ENCODE measurements at regions not wholly inside any gene's neighbourhood (a gene's known extent, or its start where the extent isn't known, plus 50 kb on each side); places are given as distances from the start of the nearest gene placed in this dataset.
A peak's percentile ranks its signal among the peaks of the same experiment; 100 is the strongest.

DNA sequence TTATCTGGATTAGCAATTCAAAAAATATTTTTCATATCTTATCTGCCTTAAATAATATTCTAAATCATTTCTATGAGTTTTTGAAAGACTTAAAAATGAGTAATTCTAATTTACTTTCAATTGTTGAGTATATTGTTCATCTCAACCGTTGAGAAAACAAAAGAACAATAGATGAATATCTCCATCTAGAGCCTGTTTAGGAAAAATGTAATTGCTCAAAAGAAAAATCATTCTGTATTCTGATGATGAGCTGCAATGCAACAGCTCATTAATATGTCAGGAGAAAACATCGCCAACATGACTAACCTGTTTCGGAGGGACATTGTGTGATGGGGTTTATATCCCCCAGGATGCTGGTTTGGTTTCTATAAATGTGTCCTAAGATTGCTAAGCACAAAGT lies 417.6 kb downstream of the SUCLG1 start:
- in situ Hi-C loops (cut with MboI; ENCODE audit: low pct_unique_long_range_greater_than_20kb in 2 of 9, low sequenced_read_pairs in 9 of 9, unreplicated experiment in 9 of 9), result no loop called here
- ATAC-seq (replicated peaks in 6 of 8), result no peak

GRCh38 chr2:84040281-84040680 lies 418.8 kb downstream of the SUCLG1 start:
- Histone ChIP-seq H3K4me1 (replicated peaks in 1 of 2) (no peaks in the 10 kb centered on the region), H3K27ac (no peak overlapping the region), H3K4me3 (no peak overlapping the region)
- no peak for ATAC-seq (replicated peaks in 6 of 8)
- in situ Hi-C loops (cut with MboI; ENCODE audit: low pct_unique_long_range_greater_than_20kb in 2 of 9, low sequenced_read_pairs in 9 of 9, unreplicated experiment in 9 of 9), result no loop called here
- WGBS, 10 experiments, result 65 to 100% (median 97%) methylated on average over 1 to 9 of the region's 13 CpGs; no CpG with 5 or more reads in 5 of the 10 experiments

More for the DNA sequence above, 417.6 kb downstream of the SUCLG1 start:
- H3K27ac ChIP-seq, result no peak overlapping the region
- WGBS, 10 experiments, result 0 to 100% (median 73%) methylated on average over 2 to 3 of the region's 3 CpGs
- no peak overlapping the region for H3K4me3 ChIP-seq
- no peaks in the 10 kb centered on the region for H3K4me1 ChIP-seq (replicated peaks in 1 of 2)

DNA sequence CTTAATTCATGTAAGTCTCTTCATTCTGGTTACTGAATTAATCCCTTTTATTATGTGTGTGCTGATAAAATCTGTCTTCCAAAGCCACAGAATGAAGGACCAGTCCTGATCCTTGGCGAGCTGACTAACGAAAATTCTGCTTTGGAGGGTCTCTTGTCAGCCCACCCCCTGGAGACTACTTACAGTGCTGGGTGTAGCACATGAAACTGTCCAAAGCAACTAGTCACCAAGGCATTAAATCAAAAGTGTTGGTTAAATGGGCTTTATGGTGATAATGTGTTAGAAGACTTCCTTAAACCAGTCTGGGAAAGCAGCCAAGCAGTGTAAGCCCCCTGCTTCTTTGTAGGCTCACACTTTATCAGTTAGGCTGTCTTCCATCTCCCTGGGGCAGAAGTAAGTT lies 420.2 kb downstream of the SUCLG1 start:
- 50 to 100% (median 90%) methylated on average over 2 of the region's 2 CpGs; no CpG with 5 or more reads in 3 of the 10 experiments for WGBS, 10 experiments
- Histone ChIP-seq H3K4me3 (no peak overlapping the region), H3K4me1 (replicated peaks in 1 of 2) (peaks cover 0 to 3% of the 10 kb centered on the region in 2 donors), H3K27ac (no peak overlapping the region)
- in situ Hi-C loops (cut with MboI; ENCODE audit: low pct_unique_long_range_greater_than_20kb in 2 of 9, low sequenced_read_pairs in 9 of 9, unreplicated experiment in 9 of 9), result no loop called here
- ATAC-seq (replicated peaks in 6 of 8), result peak in 1 of 8 experiments; percentile 13

DNA sequence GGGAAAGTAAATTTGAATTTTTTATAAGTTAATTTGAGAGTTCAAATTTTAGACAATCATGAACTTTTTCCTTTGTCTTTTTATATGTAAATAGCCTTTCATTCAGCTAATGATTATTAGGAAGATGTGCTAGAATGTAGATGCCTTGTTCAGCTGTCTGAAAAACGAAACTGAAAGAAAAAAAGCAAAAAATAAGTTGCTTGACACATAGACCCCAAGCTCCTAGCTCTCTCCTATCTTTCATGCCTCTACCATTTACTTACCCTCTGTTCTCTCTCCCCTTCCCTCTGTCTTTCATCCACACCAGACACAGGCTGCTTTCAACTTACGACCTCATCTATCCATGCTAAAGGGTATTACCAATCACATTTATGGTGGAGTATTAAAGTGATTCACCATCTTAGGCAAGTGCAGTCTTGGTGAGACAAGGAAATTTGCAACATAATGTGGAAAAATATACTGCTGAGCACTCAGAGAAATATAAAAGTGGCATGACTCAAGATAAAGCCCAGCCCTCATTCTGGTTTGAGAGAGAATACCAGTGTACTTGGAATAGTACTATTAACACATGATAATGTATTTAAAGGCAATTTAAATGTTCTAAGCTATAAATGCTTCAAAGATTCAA lies 425.6 kb downstream of the SUCLG1 start:
- no peak overlapping the region for H3K27ac ChIP-seq
- ATAC-seq (replicated peaks in 6 of 8), result peak in 6 of 8 experiments; percentile 18 to 68 (median 25)
- WGBS, 10 experiments, result 0 to 79% (median 48%) methylated on average over 1 to 2 of the region's 2 CpGs; no CpG with 5 or more reads in 2 of the 10 experiments
- in situ Hi-C loops (cut with MboI; ENCODE audit: low pct_unique_long_range_greater_than_20kb in 2 of 9, low sequenced_read_pairs in 9 of 9, unreplicated experiment in 9 of 9), result no loop called here
- H3K4me1 ChIP-seq (replicated peaks in 1 of 2), result peaks cover 0 to 14% of the 10 kb centered on the region in 2 donors
- H3K4me3 ChIP-seq, result no peak overlapping the region

DNA sequence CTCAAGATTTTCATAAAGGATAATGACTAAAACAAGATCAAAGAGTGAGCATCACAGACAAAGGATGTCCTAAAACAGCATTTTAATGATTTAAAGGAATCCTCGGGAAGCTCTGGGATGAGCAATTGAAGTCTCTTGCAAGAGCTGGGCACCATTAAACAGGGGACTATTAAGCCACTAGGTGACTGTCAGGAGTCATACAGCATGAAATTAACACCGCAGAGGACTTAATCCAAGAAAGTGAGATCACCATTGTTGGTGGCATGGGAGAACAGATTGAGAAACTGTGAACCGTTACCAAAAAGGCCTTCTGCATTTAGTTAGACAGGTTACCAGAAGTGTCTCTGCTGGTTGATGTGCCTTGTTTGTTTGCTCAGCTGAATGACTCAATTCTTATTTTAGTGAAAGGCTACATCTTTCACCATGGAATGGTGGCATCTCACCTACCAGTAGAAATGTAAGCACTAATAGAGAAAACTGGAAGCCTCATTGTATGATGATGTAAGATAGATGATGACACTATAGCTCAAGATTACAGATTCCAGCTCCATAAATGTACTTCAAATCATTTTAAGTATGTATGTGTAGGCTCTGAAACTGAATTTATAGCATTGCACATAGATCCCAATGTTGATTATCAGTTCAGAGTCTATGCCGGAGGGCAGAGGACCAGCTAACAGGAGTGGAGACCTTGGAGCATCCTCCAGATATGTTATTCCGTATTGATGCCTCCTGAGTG lies 427.6 kb downstream of the SUCLG1 start:
- in situ Hi-C loops (cut with MboI; ENCODE audit: low pct_unique_long_range_greater_than_20kb in 2 of 9, low sequenced_read_pairs in 9 of 9, unreplicated experiment in 9 of 9), result no loop called here
- H3K4me1 ChIP-seq (replicated peaks in 1 of 2), result peaks cover 0 to 14% of the 10 kb centered on the region in 2 donors
- ATAC-seq (replicated peaks in 6 of 8), result peak in 3 of 8 experiments; percentile 65 to 72 (median 68)
- no peak overlapping the region for H3K4me3 ChIP-seq
- WGBS, 10 experiments, result 6 to 98% (median 79%) methylated on average over 1 to 5 of the region's 5 CpGs; no CpG with 5 or more reads in 2 of the 10 experiments
- H3K27ac ChIP-seq, result no peak overlapping the region

DNA sequence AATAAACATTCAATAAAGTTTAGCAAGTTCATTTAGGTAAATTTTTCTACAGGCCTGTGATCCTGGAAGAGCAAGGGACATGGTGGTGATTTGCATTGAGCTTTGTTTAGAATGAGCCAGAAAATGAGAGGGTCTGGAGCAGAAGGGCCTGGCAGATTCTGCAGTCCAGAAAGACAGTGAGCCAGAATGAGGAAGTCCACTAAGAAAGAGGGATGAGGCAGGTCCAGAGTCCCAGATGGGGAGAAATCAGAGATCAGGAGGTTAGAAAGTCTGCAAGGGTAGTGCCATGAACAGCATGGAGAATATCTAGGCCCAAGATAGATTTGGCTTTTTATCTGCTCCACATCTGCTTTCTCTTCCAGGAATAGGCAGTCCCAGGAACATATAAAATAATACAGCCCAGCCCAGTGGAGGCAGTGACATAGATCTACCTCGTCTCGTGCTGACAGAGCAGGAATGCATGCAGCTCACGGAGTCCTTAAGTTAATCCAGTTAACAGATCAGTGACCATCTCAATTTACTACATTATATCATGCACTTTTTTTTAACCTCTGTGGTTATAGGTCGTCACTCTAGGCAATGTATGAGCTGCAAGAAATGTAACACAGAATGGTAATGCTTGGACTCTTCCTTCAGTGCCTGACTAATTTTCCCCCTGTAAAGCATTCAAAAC lies 429.0 kb downstream of the SUCLG1 start:
- in situ Hi-C loops (cut with MboI; ENCODE audit: low pct_unique_long_range_greater_than_20kb in 2 of 9, low sequenced_read_pairs in 9 of 9, unreplicated experiment in 9 of 9), result loop anchor here in 1 of 9 experiments (10.0 kb wide), 1 partner anchor 285 kb away; no protein-coding TSS in a partner anchor
- Histone ChIP-seq H3K4me1 (replicated peaks in 1 of 2) (peaks cover 0 to 14% of the 10 kb centered on the region in 2 donors), H3K27ac (no peak overlapping the region), H3K4me3 (no peak overlapping the region)
- 0 to 89% (median 56%) methylated on average over 1 to 4 of the region's 4 CpGs; no CpG with 5 or more reads in 2 of the 10 experiments for WGBS, 10 experiments
- ATAC-seq (replicated peaks in 6 of 8), result peak in 6 of 8 experiments; percentile 42 to 93 (median 57)

GRCh38 chr2:84026818-84027217 lies 432.3 kb downstream of the SUCLG1 start:
- in situ Hi-C loops (cut with MboI; ENCODE audit: low pct_unique_long_range_greater_than_20kb in 2 of 9, low sequenced_read_pairs in 9 of 9, unreplicated experiment in 9 of 9), result loop anchor here in 1 of 9 experiments (10.0 kb wide), 1 partner anchor 288 kb away; no protein-coding TSS in a partner anchor
- 20 to 96% (median 80%) methylated on average over 1 to 3 of the region's 3 CpGs; no CpG with 5 or more reads in 1 of the 10 experiments for WGBS, 10 experiments
- Histone ChIP-seq H3K4me1 (replicated peaks in 1 of 2) (peaks cover 0 to 6% of the 10 kb centered on the region in 2 donors), H3K27ac (no peak overlapping the region), H3K4me3 (no peak overlapping the region)
- peak in 5 of 8 experiments; percentile 21 to 70 (median 55) for ATAC-seq (replicated peaks in 6 of 8)

DNA sequence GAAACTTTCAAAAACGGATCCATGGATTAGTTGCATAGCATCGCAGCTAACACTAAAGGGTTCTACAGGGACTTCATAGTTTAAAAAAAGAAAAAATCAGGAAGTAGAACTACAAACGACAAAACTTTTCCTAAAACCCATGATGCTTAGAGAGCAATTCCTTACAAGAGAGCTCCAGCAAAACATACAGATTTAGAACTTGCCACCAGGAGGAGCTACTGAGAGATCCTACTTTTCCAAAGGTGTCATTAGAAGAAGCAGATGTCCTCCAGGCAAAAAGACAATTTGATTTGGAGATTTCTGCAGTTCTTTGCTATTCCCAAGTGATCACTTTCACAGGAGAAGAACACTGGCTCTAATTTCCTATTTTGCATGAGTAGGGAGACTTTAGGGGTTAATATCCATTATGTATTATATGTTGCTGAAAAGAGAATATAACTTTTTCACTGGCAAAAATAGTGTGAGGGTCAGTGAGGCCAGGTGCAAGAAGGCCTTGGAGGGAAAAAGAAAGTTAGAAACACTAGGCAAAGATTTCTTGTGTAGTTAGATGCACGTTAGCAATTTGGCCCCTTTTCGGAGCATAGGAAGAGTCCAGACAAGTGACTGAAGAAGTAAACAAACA lies 436.2 kb downstream of the SUCLG1 start:
- peak in 3 of 8 experiments; percentile 42 to 69 (median 54) for ATAC-seq (replicated peaks in 6 of 8)
- no peak overlapping the region for H3K27ac ChIP-seq
- in situ Hi-C loops (cut with MboI; ENCODE audit: low pct_unique_long_range_greater_than_20kb in 2 of 9, low sequenced_read_pairs in 9 of 9, unreplicated experiment in 9 of 9), result loop anchor here in 1 of 9 experiments (10.0 kb wide), 1 partner anchor 292 kb away; no protein-coding TSS in a partner anchor
- peaks cover 0 to 3% of the 10 kb centered on the region in 2 donors for H3K4me1 ChIP-seq (replicated peaks in 1 of 2)
- 35 to 78% (median 56%) methylated on average over 3 to 5 of the region's 5 CpGs; no CpG with 5 or more reads in 2 of the 10 experiments for WGBS, 10 experiments
- no peak overlapping the region for H3K4me3 ChIP-seq

DNA sequence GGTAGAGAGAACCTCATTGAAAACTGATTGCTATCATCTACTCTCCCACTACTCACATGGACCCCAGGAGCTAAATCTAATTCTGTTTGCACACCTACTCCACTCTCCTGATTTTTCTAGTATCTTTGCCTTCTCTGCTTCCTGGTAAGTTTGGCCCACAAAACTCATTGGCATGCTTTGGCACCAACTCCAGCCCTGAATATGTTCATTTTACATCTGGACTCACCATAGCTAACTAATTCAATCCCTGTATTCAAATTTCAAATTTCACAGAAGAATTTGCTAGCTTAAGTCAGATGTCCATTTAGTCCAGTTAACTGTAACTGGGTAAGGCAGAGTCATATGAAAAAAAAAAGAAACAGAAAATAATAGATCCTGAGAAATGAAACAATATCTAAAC lies 442.1 kb downstream of the SUCLG1 start:
- peaks cover 0 to 3% of the 10 kb centered on the region in 2 donors for H3K4me1 ChIP-seq (replicated peaks in 1 of 2)
- in situ Hi-C loops (cut with MboI; ENCODE audit: low pct_unique_long_range_greater_than_20kb in 2 of 9, low sequenced_read_pairs in 9 of 9, unreplicated experiment in 9 of 9), result no loop called here
- no peak overlapping the region for H3K4me3 ChIP-seq
- no peak overlapping the region for H3K27ac ChIP-seq
- peak in 3 of 8 experiments; percentile 30 to 84 (median 72) for ATAC-seq (replicated peaks in 6 of 8)

GRCh38 chr2:84016183-84016582 lies 442.9 kb downstream of the SUCLG1 start:
- 4 to 100% (median 87%) methylated on average over 1 to 5 of the region's 5 CpGs for WGBS, 10 experiments
- peak in 3 of 8 experiments; percentile 47 to 66 (median 63) for ATAC-seq (replicated peaks in 6 of 8)
- Histone ChIP-seq H3K27ac (no peak overlapping the region), H3K4me1 (replicated peaks in 1 of 2) (peaks cover 0 to 3% of the 10 kb centered on the region in 2 donors), H3K4me3 (no peak overlapping the region)
- in situ Hi-C loops (cut with MboI; ENCODE audit: low pct_unique_long_range_greater_than_20kb in 2 of 9, low sequenced_read_pairs in 9 of 9, unreplicated experiment in 9 of 9), result no loop called here

DNA sequence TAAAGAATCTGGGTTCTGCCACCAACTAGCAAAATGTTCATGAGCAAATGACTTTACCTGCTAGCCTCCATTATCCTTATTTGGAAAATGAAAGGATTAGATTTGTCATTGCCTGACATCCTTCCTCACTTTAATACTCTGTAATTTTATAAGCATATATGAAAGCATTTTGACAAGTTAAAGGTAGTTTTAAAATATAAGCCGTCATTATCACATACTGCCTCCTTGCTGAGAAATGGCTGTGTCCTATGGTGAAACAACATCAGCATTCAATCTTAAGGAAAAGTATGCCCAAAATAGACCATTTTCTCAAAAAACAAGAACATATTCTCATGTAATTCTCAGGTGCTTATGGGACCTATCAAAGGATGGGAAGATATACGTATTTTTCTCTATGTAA lies 461.2 kb downstream of the SUCLG1 start:
- Histone ChIP-seq H3K4me3 (no peak overlapping the region), H3K4me1 (replicated peaks in 1 of 2) (peaks cover 5 to 38% of the 10 kb centered on the region in 2 donors), H3K27ac (no peak overlapping the region)
- in situ Hi-C loops (cut with MboI; ENCODE audit: low pct_unique_long_range_greater_than_20kb in 2 of 9, low sequenced_read_pairs in 9 of 9, unreplicated experiment in 9 of 9), result no loop called here
- 13 to 100% (median 84%) methylated on average over 1 to 2 of the region's 2 CpGs for WGBS, 10 experiments
- no peak for ATAC-seq (replicated peaks in 6 of 8)

DNA sequence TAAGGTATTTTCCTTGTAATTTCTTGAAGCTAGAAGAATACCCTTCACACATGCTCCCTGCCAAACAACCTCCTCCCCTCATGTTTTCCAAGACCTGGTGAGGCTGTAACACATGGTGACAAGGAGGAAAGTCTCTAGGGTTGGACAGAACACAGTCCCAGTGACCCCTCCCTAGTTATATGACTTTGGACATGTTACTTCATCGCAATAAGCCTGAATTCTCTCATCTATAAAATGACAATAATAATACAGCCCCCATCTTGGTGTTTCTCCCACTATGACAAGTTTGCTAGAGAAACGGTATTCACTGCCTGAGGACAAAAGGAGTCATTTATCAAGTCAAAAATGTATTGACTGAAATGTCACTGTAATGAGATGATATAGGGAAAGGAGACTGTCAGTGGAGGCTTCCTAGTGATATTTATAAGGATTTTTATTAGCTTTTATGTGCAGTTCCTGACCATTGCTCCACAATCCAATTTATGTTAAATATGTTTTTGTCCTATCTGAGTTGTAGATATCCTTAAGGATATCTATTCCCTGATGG lies 464.4 kb downstream of the SUCLG1 start:
- in situ Hi-C loops (cut with MboI; ENCODE audit: low pct_unique_long_range_greater_than_20kb in 2 of 9, low sequenced_read_pairs in 9 of 9, unreplicated experiment in 9 of 9), result no loop called here
- ATAC-seq (replicated peaks in 6 of 8), result peak; percentile 51 to 76 (median 60)
- H3K4me3 ChIP-seq, result no peak overlapping the region
- H3K27ac ChIP-seq, result peak overlapping the region in 1 of 2 donors; percentile 35
- peaks cover 5 to 38% of the 10 kb centered on the region in 2 donors for H3K4me1 ChIP-seq (replicated peaks in 1 of 2)
- 0 to 45% (median 20%) methylated on average over 1 to 2 of the region's 2 CpGs; no CpG with 5 or more reads in 3 of the 10 experiments for WGBS, 10 experiments

Data from motor neuron (in vitro differentiated cells).